ENCODE measurements at regions not wholly inside any gene's neighbourhood (a gene's known extent, or its start where the extent isn't known, plus 50 kb on each side); places are given as distances from the start of the nearest gene placed in this dataset.
"Not testable (repeated sequence)": the region's sequence is repeated elsewhere in the genome, so short reads cannot be mapped to it uniquely, and the experiment has no call there.

GRCh38 chr4:128623508-128624215 lies 185.8 kb upstream of the JADE1 start:
- no peak for DNase-seq (ENCODE audit: extremely low read depth, low read depth)
- H3K4me3 ChIP-seq (replicated peaks; ENCODE audit: low read depth, low read length), result no peak overlapping the region
- no peak for TF ChIP-seq CTCF (IDR thresholded peaks at IDR 0.05; ENCODE audit: low read depth, low read length, missing control alignments)

GRCh38 chr4:128620279-128620965 lies 189.1 kb upstream of the JADE1 start:
- H3K4me3 ChIP-seq (replicated peaks; ENCODE audit: low read depth, low read length); DNase-seq (ENCODE audit: extremely low read depth, low read depth): not testable (repeated sequence)

GRCh38 chr4:128615197-128615596 lies 194.3 kb upstream of the JADE1 start:
- H3K4me3 ChIP-seq (replicated peaks; ENCODE audit: low read depth, low read length), result no peak overlapping the region
- no peak for TF ChIP-seq CTCF (IDR thresholded peaks at IDR 0.05; ENCODE audit: low read depth, low read length, missing control alignments)
- DNase-seq (ENCODE audit: extremely low read depth, low read depth), result no peak

GRCh38 chr4:128608006-128608405 lies 201.5 kb upstream of the JADE1 start:
- no peak for DNase-seq (ENCODE audit: extremely low read depth, low read depth)
- TF ChIP-seq CTCF (IDR thresholded peaks at IDR 0.05; ENCODE audit: low read depth, low read length, missing control alignments), result peak; percentile 12
- H3K4me3 ChIP-seq (replicated peaks; ENCODE audit: low read depth, low read length), result no peak overlapping the region

GRCh38 chr4:128606173-128606572 lies 203.3 kb upstream of the JADE1 start:
- no peak overlapping the region for H3K4me3 ChIP-seq (replicated peaks; ENCODE audit: low read depth, low read length)
- TF ChIP-seq CTCF (IDR thresholded peaks at IDR 0.05; ENCODE audit: low read depth, low read length, missing control alignments), result no peak
- no peak for DNase-seq (ENCODE audit: extremely low read depth, low read depth)

- DNase-seq (ENCODE audit: extremely low read depth, low read depth), result no peak
- TF ChIP-seq CTCF (IDR thresholded peaks at IDR 0.05; ENCODE audit: low read depth, low read length, missing control alignments), result no peak
- no peak overlapping the region for H3K4me3 ChIP-seq (replicated peaks; ENCODE audit: low read depth, low read length)
Measured at GRCh38 chr4:128604840-128605239, 204.7 kb upstream of the JADE1 start.

GRCh38 chr4:128604204-128604603 lies 205.3 kb upstream of the JADE1 start:
- no peak for TF ChIP-seq CTCF (IDR thresholded peaks at IDR 0.05; ENCODE audit: low read depth, low read length, missing control alignments)

More at GRCh38 chr4:128604204-128604603, 205.3 kb upstream of the JADE1 start:
- DNase-seq (ENCODE audit: extremely low read depth, low read depth), result no peak
- H3K4me3 ChIP-seq (replicated peaks; ENCODE audit: low read depth, low read length), result no peak overlapping the region

Data from HFF-Myc (cell line).